DOHH2 (cell line): ENCODE measurements at regions not wholly inside any gene's neighbourhood (a gene's known extent, or its start where the extent isn't known, plus 50 kb on each side); places are given as distances from the start of the nearest gene placed in this dataset.

Experiments
- H3F3A ChIP-seq: fragments of 200-600 bp; sonication (generic), shearing (Covaris generic); 2 replicates; pipeline ENCODE4 v1.6.0; 2016; ENCODE audit warnings: antibody characterized with exemption, mild to moderate bottlenecking; ENCODE audit not compliant: control insufficient read depth, insufficient read depth
- H3K27ac ChIP-seq: fragments of 200-600 bp; sonication (generic); 2 replicates; pipeline ENCODE4 v1.5.1; 2014; ENCODE audit warnings: low read depth, mild to moderate bottlenecking, low read length, moderate library complexity
- H3K27me3 ChIP-seq: fragments of 200-600 bp; sonication (generic); 2 replicates; pipeline ENCODE4 v1.6.1; 2014; ENCODE audit warnings: mild to moderate bottlenecking, low read length, mixed read lengths; ENCODE audit not compliant: control insufficient read depth
- H3K36me3 ChIP-seq: fragments of 200-600 bp; sonication (generic); 2 replicates; pipeline ENCODE4 v1.6.1; 2014; ENCODE audit warnings: mild to moderate bottlenecking, low read length, moderate library complexity, mixed read lengths; ENCODE audit not compliant: control insufficient read depth
- H3K4me1 ChIP-seq: fragments of 200-600 bp; sonication (generic); 2 replicates; pipeline ENCODE4 v1.6.1; 2014; ENCODE audit warnings: mild to moderate bottlenecking, low read length, mixed read lengths; ENCODE audit not compliant: control insufficient read depth
- H3K4me2 ChIP-seq: fragments of 200-600 bp; sonication (generic); 2 replicates; pipeline ENCODE4 v1.6.0; 2014; ENCODE audit warnings: mild to moderate bottlenecking, low read length, moderate library complexity
- H3K4me3 ChIP-seq: fragments of 200-600 bp; sonication (generic); 2 replicates; pipeline ENCODE4 v1.5.1; 2014; ENCODE audit warnings: mild to moderate bottlenecking, low read length, mixed read lengths
- H3K79me2 ChIP-seq: fragments of 200-600 bp; sonication (generic); 2 replicates; pipeline ENCODE4 v1.6.1; 2014; ENCODE audit warnings: mild to moderate bottlenecking, low read length, mixed read lengths; ENCODE audit not compliant: control insufficient read depth
- H3K9me2 ChIP-seq: fragments of 200-600 bp; sonication (generic); replicated peaks from 2 replicates; pipeline ENCODE4 v1.6.1; 2014; ENCODE audit warnings: mild to moderate bottlenecking, low read length, mixed read lengths; ENCODE audit not compliant: control insufficient read depth
- H3K9me3 ChIP-seq: fragments of 200-600 bp; sonication (generic); 2 replicates; pipeline ENCODE4 v1.6.1; 2014; ENCODE audit warnings: antibody characterized with exemption, low read length, mixed read lengths; ENCODE audit not compliant: control insufficient read depth, insufficient read depth
- H4K20me1 ChIP-seq: fragments of 200-600 bp; sonication (generic); 2 replicates; pipeline ENCODE4 v1.6.0; 2014; ENCODE audit warnings: low read depth, mild to moderate bottlenecking, antibody characterized with exemption, low read length, moderate library complexity; ENCODE audit not compliant: control insufficient read depth, insufficient read depth
- CTCF ChIP-seq: fragments of 200-600 bp; sonication (generic); IDR thresholded peaks from one replicate; pipeline ENCODE4 v1.5.1; 2014; ENCODE audit warnings: antibody characterized with exemption, mild to moderate bottlenecking, low read depth, low read length; ENCODE audit not compliant: poor library complexity, severe bottlenecking
- EZH2phosphoT487 ChIP-seq: fragments of 200-600 bp; sonication (generic); IDR thresholded peaks from 2 replicates; pipeline ENCODE4 v1.6.1; 2017; ENCODE audit warnings: borderline replicate concordance, mild to moderate bottlenecking, antibody characterized with exemption, low read length, moderate library complexity, mixed read lengths

- no peaks in the 10 kb centered on the region for H3K9me3 ChIP-seq
- H3K79me2 ChIP-seq, result no peaks in the 10 kb centered on the region
- no peaks in the 10 kb centered on the region for H3K27me3 ChIP-seq
- TF ChIP-seq EZH2phosphoT487, result no peak
- no peak for TF ChIP-seq CTCF
- no peak overlapping the region for H3K27ac ChIP-seq
- peaks cover 7% of the 10 kb centered on the region for H3K4me1 ChIP-seq
- no peaks in the 10 kb centered on the region for H3F3A ChIP-seq
- H3K4me2 ChIP-seq, result no peak overlapping the region
- no peaks in the 10 kb centered on the region for H3K9me2 ChIP-seq
- H3K4me3 ChIP-seq, result no peak overlapping the region
- H4K20me1 ChIP-seq, result no peaks in the 10 kb centered on the region
- H3K36me3 ChIP-seq, result no peaks in the 10 kb centered on the region
These were observed 99.7 kb upstream of the TOP3B start for GRCh38 chr22:22082229-22082835.

GRCh38 chr22:22080270-22080669 is 97.7 kb upstream of the TOP3B start:
- no peaks in the 10 kb centered on the region for H3K36me3 ChIP-seq
- no peaks in the 10 kb centered on the region for H3F3A ChIP-seq
- no peaks in the 10 kb centered on the region for H4K20me1 ChIP-seq
- no peaks in the 10 kb centered on the region for H3K79me2 ChIP-seq
- H3K27ac ChIP-seq, result no peak overlapping the region
- H3K9me2 ChIP-seq, result no peaks in the 10 kb centered on the region
- H3K4me1 ChIP-seq, result peaks cover 10% of the 10 kb centered on the region
- TF ChIP-seq EZH2phosphoT487 (no peak), CTCF (no peak)
- no peak overlapping the region for H3K4me3 ChIP-seq
- no peaks in the 10 kb centered on the region for H3K9me3 ChIP-seq
- no peaks in the 10 kb centered on the region for H3K27me3 ChIP-seq
- no peak overlapping the region for H3K4me2 ChIP-seq

- Histone ChIP-seq H4K20me1 (no peaks in the 10 kb centered on the region), H3K4me2 (no peak overlapping the region), H3K79me2 (no peaks in the 10 kb centered on the region), H3K9me3 (no peaks in the 10 kb centered on the region), H3K4me1 (peaks cover 10% of the 10 kb centered on the region), H3K36me3 (no peaks in the 10 kb centered on the region), H3K27ac (no peak overlapping the region), H3K27me3 (no peaks in the 10 kb centered on the region), H3K4me3 (no peak overlapping the region), H3K9me2 (no peaks in the 10 kb centered on the region), H3F3A (no peaks in the 10 kb centered on the region)
- TF ChIP-seq EZH2phosphoT487 (no peak), CTCF (no peak)
These were observed 97.0 kb upstream of the TOP3B start for GRCh38 chr22:22079404-22080148.
